ENCODE measurements at regions not wholly inside any gene's neighbourhood (a gene's known extent, or its start where the extent isn't known, plus 50 kb on each side); places are given as distances from the start of the nearest gene placed in this dataset.

DNA sequence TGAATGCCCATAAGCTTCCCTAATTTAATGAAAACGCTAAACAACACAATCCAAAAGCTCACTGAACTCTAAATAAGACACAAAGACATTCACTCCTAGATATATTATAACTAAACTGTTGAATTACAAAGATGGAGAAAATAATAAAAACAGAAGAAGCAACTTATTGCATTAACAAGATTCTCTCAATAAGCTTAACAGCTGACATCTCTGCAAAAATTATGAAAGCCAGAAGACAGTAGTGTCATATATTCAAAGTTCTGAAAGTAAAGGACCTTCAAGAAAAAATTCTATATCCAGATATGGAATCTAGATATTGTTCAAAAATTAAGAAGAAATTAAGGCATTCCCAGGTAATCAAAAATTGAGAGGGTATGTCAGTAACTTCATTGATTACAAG, 957.8 kb upstream of the TYRP1 start:
- TF ChIP-seq, protein P1, sequence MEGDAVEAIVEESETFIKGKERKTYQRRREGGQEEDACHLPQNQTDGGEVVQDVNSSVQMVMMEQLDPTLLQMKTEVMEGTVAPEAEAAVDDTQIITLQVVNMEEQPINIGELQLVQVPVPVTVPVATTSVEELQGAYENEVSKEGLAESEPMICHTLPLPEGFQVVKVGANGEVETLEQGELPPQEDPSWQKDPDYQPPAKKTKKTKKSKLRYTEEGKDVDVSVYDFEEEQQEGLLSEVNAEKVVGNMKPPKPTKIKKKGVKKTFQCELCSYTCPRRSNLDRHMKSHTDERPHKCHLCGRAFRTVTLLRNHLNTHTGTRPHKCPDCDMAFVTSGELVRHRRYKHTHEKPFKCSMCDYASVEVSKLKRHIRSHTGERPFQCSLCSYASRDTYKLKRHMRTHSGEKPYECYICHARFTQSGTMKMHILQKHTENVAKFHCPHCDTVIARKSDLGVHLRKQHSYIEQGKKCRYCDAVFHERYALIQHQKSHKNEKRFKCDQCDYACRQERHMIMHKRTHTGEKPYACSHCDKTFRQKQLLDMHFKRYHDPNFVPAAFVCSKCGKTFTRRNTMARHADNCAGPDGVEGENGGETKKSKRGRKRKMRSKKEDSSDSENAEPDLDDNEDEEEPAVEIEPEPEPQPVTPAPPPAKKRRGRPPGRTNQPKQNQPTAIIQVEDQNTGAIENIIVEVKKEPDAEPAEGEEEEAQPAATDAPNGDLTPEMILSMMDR (IDR thresholded peaks at IDR 0.05; ENCODE audit: insufficient read depth, low read length, missing control alignments): no peak
- no peak for DNase-seq (ENCODE audit: low read depth, low spot score)
- ChIA-PET CTCF (no interaction called here), POLR2A (no interaction called here)
- H3K4me3 ChIP-seq (ENCODE audit: low read depth, low read length): no peak overlapping the region

DNA sequence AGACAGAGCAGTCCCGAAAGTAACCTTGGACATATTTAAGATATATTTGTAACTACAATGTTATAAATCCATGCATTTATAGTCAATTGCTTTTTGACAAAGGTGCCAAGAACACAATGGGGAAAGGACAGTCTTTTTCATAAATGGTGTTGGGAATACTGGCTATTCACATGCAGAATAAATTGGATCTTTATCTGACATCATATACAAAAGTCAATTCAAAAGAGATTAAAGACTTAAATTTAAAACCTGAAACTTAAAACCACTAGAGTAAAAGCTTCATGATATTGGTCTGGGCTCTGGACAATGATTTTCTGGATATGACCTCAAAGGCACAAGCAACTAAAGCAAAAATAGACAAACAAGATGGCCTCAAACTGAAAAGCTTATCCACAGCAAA, 950.7 kb upstream of the TYRP1 start:
- ChIA-PET CTCF (no interaction called here), POLR2A (no interaction called here)

DNA sequence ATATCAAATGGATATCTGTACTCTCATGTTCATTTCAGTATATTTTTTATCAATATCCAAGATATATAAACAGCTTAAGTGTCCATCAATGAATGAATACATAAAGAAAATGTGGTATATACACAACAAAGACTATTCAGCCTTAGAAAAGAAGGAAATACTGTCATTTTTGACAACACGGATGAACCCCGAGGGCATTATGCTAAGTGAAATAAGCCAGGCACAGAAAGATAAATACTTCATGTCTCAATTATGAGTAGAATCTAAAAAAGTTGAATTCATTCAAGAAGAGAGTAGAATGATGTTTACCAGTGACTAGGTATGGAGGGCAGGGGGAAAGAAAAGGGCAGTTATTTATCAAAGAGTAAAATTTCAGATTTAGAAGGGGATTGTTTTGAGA, 949.8 kb upstream of the TYRP1 start:
- H3K4me3 ChIP-seq (ENCODE audit: low read depth, low read length): no peak overlapping the region
- TF ChIP-seq, protein P1 (IDR thresholded peaks at IDR 0.05; ENCODE audit: insufficient read depth, low read length, missing control alignments): no peak
- ChIA-PET POLR2A (no interaction called here), CTCF (no interaction called here)
- DNase-seq (ENCODE audit: low read depth, low spot score): no peak

More for the DNA sequence above, 950.7 kb upstream of the TYRP1 start:
- H3K4me3 ChIP-seq (ENCODE audit: low read depth, low read length): no peak overlapping the region
- DNase-seq (ENCODE audit: low read depth, low spot score): no peak
- TF ChIP-seq, protein P1 (IDR thresholded peaks at IDR 0.05; ENCODE audit: insufficient read depth, low read length, missing control alignments): no peak

DNA sequence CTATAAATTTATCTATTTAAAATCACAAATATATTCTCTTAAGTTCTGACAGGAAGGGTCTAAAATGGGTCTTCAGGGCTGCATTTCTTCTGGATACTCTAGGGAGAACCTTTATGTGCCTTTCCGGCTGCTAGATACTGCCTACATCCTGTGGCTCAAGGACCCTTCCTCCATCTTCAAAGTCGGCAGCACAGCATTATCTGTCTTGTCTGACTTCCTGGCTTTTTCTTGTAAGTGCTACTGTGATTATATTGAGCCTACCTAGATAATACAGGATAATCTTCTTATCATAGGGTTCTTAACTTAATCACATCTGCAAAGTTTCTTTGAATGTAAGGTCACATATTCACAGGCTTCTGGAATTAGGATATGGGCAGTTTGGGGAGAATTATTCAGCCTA, 943.8 kb upstream of the TYRP1 start:
- POLR2A ChIA-PET: no interaction called here
- CTCF ChIA-PET: no interaction called here
- H3K4me3 ChIP-seq (ENCODE audit: low read depth, low read length): no peak overlapping the region
- TF ChIP-seq, protein P1 (IDR thresholded peaks at IDR 0.05; ENCODE audit: insufficient read depth, low read length, missing control alignments): no peak
- no peak for DNase-seq (ENCODE audit: low read depth, low spot score)

DNA sequence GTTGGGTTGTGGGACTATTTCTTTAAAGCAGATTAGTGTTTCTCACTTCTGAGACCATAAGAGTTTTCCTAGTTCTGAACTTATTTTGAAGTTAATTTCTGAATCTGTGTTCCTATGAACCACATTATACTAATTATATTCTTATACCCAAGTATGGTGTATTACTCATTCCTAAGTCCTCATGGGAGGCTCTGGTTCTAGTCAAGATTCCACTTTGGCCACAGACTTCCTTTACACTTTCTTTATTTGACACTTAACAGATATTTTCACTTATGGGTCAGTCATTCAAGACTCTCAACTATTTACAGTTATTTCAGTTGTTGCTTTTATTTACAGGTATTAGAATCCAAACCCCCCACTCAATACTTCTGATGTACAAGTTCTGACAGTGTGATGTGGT, 937.2 kb upstream of the TYRP1 start:
- CTCF ChIA-PET: no interaction called here
- no peak for DNase-seq (ENCODE audit: low read depth, low spot score)
- TF ChIP-seq, protein P1 (IDR thresholded peaks at IDR 0.05; ENCODE audit: insufficient read depth, low read length, missing control alignments): no peak
- POLR2A ChIA-PET: no interaction called here
- H3K4me3 ChIP-seq (ENCODE audit: low read depth, low read length): no peak overlapping the region

DNA sequence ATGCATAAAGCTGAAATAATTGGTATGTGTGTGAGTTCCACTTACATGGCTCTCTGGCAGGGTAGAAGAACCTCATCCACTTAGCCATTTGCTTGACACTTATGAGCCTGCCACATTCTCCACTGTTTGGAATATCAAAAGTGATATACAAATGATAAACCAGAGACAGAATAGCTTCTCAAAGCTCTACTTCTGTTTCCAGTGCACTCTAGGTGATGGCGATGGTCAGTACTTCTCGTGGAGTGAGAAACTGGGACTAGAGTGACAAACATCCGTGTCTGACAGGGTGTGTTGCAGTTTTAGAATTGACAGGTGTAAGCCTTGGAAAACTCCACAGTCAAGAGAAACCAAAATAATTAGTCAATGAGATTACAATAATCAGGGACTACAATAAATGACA, 935.8 kb upstream of the TYRP1 start:
- CTCF ChIA-PET: no interaction called here
- no peak for DNase-seq (ENCODE audit: low read depth, low spot score)
- TF ChIP-seq, protein P1 (IDR thresholded peaks at IDR 0.05; ENCODE audit: insufficient read depth, low read length, missing control alignments): no peak
- POLR2A ChIA-PET: no interaction called here
- no peak overlapping the region for H3K4me3 ChIP-seq (ENCODE audit: low read depth, low read length)

Data from AG04449 (cell line).